Neural crest cell (in vitro differentiated cells): ENCODE measurements at regions not wholly inside any gene's neighbourhood (a gene's known extent, or its start where the extent isn't known, plus 50 kb on each side); places are given as distances from the start of the nearest gene placed in this dataset.

Source experiments
- DNase-seq: peaks from one replicate; pipeline ENCODE4 v3.0.0; 2021; ENCODE audit warnings: low read depth, mixed read lengths, low spot score
- H3K27ac Mint-ChIP-seq: one replicate; pipeline ENCODE4 v1.8.0; 2021; ENCODE audit warnings: mild to moderate bottlenecking, mixed read lengths; ENCODE audit not compliant: unreplicated experiment
- H3K27me3 Mint-ChIP-seq: 2 replicates; pipeline ENCODE4 v1.8.0; 2021; ENCODE audit warnings: low read depth, mild to moderate bottlenecking, mixed read lengths
- H3K36me3 Mint-ChIP-seq: 2 replicates; pipeline ENCODE4 v1.8.0; 2021; ENCODE audit warnings: low read depth, mild to moderate bottlenecking, mixed read lengths
- H3K4me1 Mint-ChIP-seq: 2 replicates; pipeline ENCODE4 v1.8.0; 2021; ENCODE audit warnings: mixed read lengths
- H3K4me3 Mint-ChIP-seq: one replicate; pipeline ENCODE4 v1.8.0; 2021; ENCODE audit warnings: mild to moderate bottlenecking, mixed read lengths
- H3K9me3 Mint-ChIP-seq: 2 replicates; pipeline ENCODE4 v1.8.0; 2021; ENCODE audit warnings: mixed read lengths
- CTCF ChIP-seq: fragments of 200-600 bp; sonication (generic); conservative IDR thresholded peaks from 2 replicates; pipeline ENCODE4 v1.5.0; 2021; ENCODE audit warnings: antibody characterized with exemption, mild to moderate bottlenecking

DNA sequence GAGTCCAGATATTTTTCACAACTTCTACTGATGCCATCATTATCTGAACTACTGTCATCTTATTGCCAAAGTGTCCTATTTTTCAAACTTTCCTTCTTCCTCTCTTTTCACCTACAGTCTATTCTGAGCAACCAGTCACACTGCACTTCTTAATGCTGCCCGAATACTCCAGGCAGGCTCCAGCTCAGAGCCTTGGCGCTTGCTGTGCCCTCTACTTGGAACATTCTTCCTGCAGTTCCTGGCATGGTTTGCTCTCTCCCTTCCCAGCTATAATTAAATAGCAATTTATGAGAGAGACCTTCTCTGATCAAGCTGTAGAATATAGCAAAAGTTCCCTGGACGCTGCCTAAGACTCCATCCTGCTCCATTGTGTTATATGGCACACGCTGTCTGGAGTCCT is 831.6 kb downstream of the QKI start:
- Mint-ChIP-seq H3K4me3 (no peak overlapping the region), H3K4me1 (peaks cover 9% of the 10 kb centered on the region), H3K36me3 (no peaks in the 10 kb centered on the region), H3K27me3 (no peaks in the 10 kb centered on the region), H3K27ac (no peak overlapping the region), H3K9me3 (peaks cover 10% of the 10 kb centered on the region)
- DNase-seq, result no peak
- TF ChIP-seq CTCF, result no peak

DNA sequence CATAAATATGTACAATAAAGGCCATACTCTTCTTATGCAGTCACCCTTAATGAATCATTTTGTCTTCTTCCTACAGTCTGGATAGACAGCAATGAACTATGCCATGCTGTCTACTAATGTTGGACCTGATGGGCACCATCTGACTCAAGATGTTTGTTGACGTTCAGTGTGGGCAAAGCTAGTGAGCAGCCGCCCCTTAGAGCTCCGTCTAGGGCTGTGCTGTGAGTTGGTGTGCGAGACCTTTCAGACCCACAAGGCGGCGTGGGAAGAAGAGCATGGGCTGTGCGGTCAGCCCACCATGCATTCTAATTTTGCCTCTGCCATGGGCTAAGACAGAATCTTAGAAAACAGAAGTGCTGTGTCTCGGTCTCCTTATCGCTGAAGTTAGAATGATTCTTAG is 829.4 kb downstream of the QKI start:
- no peak for DNase-seq
- no peak for TF ChIP-seq CTCF
- Mint-ChIP-seq H3K27ac (no peak overlapping the region), H3K27me3 (no peaks in the 10 kb centered on the region), H3K9me3 (peaks cover 10% of the 10 kb centered on the region), H3K36me3 (no peaks in the 10 kb centered on the region), H3K4me3 (no peak overlapping the region), H3K4me1 (peaks cover 9% of the 10 kb centered on the region)

- no peaks in the 10 kb centered on the region for H3K27me3 Mint-ChIP-seq
- no peaks in the 10 kb centered on the region for H3K36me3 Mint-ChIP-seq
- H3K4me3 Mint-ChIP-seq, result no peak overlapping the region
- TF ChIP-seq CTCF, result no peak
- H3K9me3 Mint-ChIP-seq, result peaks cover 10% of the 10 kb centered on the region
- H3K4me1 Mint-ChIP-seq, result peaks cover 9% of the 10 kb centered on the region
- H3K27ac Mint-ChIP-seq, result no peak overlapping the region
- no peak for DNase-seq
Observed at GRCh38 chr6:164243012-164243610, 828.6 kb downstream of the QKI start.

- H3K9me3 Mint-ChIP-seq, result peaks cover 11% of the 10 kb centered on the region
- no peak for TF ChIP-seq CTCF
Observed at GRCh38 chr6:164230804-164231203, 816.3 kb downstream of the QKI start.

GRCh38 chr6:164230259-164230658 is 815.7 kb downstream of the QKI start:
- H3K4me3 Mint-ChIP-seq, result no peak overlapping the region
- H3K9me3 Mint-ChIP-seq, result peaks cover 8% of the 10 kb centered on the region
- no peak overlapping the region for H3K27ac Mint-ChIP-seq
- peaks cover 8% of the 10 kb centered on the region for H3K36me3 Mint-ChIP-seq
- no peaks in the 10 kb centered on the region for H3K27me3 Mint-ChIP-seq
- H3K4me1 Mint-ChIP-seq, result peaks cover 4% of the 10 kb centered on the region
- TF ChIP-seq CTCF, result no peak
- DNase-seq, result no peak

More at GRCh38 chr6:164230804-164231203, 816.3 kb downstream of the QKI start:
- H3K4me1 Mint-ChIP-seq, result peaks cover 4% of the 10 kb centered on the region
- no peaks in the 10 kb centered on the region for H3K27me3 Mint-ChIP-seq
- H3K4me3 Mint-ChIP-seq, result no peak overlapping the region
- peak overlapping the region; percentile 44 for H3K27ac Mint-ChIP-seq
- peaks cover 8% of the 10 kb centered on the region for H3K36me3 Mint-ChIP-seq
- DNase-seq, result no peak

DNA sequence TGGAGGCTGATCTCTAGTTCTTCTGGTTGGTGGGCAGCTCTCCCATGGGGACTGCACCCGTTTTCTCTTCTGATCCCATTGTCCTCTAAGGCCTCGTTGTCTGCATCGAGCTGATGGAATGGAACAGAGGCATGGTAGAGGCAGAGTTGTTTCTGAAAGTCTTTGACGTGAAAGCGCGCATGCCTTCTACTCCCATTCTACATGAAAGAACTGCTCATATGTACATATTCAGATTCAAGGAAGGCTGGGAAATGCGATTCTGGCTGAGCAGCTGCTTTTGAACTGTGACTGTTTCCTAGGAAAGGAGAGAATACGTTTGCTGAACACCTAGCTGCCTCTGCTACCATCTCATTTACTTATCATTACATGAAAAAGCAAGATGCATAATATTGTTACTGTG is 815.2 kb downstream of the QKI start:
- H3K9me3 Mint-ChIP-seq, result peaks cover 8% of the 10 kb centered on the region
- H3K4me1 Mint-ChIP-seq, result peaks cover 4% of the 10 kb centered on the region
- no peaks in the 10 kb centered on the region for H3K27me3 Mint-ChIP-seq
- peaks cover 8% of the 10 kb centered on the region for H3K36me3 Mint-ChIP-seq
- no peak overlapping the region for H3K27ac Mint-ChIP-seq
- no peak overlapping the region for H3K4me3 Mint-ChIP-seq
- DNase-seq, result no peak
- no peak for TF ChIP-seq CTCF
